Renal cortical epithelial cell (primary cell): ENCODE measurements at regions not wholly inside any gene's neighbourhood (a gene's known extent, or its start where the extent isn't known, plus 50 kb on each side); places are given as distances from the start of the nearest gene placed in this dataset.

Experiments
- DNase-seq: peaks from one replicate; pipeline ENCODE4 v3.0.0-alpha.2; 2011; ENCODE audit warnings: low read depth

DNA sequence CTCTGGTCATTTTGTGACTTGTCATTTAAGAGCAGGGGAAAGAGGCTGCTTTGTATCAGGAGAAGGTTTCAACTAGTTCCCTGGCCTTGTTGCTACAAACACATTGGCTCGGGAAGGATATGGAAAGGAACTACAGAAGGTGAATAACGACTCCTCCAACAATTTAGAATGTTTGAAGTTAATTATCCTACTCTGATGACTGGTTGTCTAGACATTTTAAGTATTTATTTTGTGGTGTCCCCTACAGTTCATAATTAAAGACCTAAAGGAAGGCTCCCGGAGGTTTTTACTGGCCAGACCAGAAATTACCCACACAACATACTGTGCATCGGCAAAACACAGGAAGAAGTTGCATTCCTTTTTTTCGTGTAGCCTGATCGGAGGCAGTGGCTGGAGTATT lies 515.8 kb upstream of the SALL1 start:
- peak; percentile 66 for DNase-seq

GRCh38 chr16:51666074-51666473 lies 515.0 kb upstream of the SALL1 start:
- peak; percentile 5 for DNase-seq

DNA sequence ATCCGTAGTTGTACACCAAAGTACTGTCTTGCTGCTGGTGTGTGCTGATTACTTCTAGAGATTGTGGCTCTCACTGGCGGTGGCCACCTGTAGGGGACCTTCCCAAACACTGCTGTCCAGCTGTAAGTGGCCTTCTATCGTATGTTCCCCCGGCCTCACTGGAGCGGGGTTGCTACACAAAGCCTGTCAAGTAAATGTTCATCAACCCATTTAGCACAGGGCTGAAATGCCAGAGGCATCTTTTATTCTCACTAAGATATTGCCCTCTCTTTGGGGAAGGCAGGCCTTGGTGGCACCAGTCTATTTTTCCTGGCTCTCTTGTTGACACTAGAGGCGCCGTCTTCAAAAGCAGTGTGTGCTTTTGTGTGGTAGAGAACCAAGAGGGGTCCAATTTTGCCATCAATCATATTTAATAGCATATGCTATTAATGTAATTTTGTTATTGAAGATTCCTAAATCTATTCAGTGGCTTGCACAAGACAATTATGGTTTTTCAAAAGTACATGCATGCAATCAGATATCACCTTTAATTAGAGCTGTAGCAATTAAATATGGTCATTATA lies 514.4 kb upstream of the SALL1 start:
- DNase-seq = no peak

DNA sequence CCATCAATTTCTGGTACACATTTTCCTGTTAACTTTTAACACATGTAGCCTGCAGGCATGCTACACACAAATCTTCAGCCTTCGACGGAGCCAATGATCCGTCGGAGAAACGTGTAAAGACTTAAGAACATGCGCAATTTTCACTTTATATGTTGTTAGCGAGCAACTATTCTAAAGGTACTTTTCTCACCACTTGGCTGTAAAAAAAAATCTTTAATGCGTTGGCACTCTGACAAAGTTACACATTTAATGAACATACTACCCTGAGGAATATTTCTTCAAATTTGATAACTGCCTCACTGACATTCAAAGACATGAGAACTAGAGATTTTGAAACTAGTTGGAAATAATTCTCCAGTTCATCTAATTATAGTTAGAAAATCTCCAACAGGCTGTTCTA lies 507.5 kb upstream of the SALL1 start:
- peak; percentile 25 for DNase-seq

- DNase-seq = no peak
Observed at GRCh38 chr16:51657848-51658247, 506.8 kb upstream of the SALL1 start.

DNA sequence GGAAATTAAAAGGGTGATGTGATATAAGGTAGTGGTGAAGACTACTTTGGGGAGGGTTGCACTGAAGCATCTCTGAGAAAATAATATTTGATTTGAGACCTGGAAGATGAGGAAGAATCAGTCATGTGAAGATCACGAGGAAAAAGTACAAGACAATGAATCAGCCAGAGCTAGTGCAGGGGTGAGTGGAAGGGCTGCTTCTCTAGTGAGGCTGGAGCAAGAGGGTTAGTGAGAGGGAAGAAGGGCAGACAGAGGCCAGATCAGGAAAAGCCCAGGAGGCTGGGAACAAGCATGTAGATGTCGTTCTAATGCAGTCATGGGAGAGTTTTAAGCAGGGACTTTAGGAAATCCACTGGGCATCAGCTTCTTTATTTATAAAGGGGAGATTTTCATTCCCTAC lies 504.2 kb upstream of the SALL1 start:
- DNase-seq = peak; percentile 33

GRCh38 chr16:51651061-51651466 lies 500.0 kb upstream of the SALL1 start:
- no peak for DNase-seq

DNA sequence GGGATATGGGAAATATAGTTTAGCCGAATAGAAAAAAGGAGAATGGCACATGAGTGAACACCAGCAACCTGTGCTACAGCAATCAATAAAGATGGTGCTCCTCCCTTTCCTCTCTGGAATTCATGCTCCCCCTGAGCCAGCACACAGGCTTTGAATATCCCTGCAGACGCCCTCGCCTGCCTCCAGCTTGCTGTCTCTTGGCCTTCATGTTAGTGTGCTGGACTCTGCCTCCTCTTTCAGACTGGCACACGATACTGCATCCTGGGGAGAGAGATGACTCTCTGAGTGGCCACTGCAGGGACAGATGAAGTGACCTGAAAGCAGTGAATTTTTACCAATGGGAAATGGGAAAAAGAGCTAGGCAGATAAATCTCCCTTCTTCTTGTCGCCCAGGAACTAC lies 498.6 kb upstream of the SALL1 start:
- no peak for DNase-seq

DNA sequence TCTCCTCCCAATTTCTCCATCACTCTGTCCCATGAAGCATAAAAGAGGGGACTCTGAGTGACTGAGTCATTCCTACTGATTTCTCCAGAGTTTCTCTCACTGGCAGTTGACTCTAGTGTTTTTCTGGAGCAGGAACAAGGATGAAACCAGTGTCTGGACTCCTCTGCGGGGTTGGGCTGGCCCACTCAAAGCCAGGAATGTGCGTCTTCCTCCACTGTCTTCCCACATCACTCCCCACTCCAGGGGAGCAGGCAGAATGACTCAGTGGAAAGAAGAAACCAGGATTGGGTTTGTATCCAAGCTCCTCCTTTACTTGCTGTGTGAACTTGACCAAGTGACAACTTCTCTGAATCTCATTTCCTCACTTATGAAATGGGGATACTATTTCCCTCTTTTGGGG lies 497.5 kb upstream of the SALL1 start:
- no peak for DNase-seq

- no peak for DNase-seq
Observed at GRCh38 chr16:51641191-51641765, 490.2 kb upstream of the SALL1 start.

DNA sequence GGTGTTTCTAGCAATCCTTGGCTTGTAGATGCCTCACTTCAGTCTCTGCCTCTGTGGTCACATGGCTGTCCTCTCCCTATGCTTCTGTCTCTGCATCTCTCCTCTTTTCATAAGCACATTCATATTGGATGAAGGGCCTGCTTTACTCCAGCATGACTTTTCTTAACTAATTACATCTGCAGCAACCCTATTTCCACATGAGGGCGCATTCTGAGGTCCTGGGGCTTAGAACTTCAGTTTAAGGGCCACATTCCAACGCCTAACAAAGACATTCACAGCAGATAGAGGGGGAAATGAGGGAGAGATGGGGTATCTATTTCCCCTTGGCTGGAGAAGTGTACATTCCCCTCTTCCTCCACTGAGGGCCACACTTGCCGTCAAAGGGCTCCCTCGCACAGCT lies 489.1 kb upstream of the SALL1 start:
- DNase-seq = no peak

DNA sequence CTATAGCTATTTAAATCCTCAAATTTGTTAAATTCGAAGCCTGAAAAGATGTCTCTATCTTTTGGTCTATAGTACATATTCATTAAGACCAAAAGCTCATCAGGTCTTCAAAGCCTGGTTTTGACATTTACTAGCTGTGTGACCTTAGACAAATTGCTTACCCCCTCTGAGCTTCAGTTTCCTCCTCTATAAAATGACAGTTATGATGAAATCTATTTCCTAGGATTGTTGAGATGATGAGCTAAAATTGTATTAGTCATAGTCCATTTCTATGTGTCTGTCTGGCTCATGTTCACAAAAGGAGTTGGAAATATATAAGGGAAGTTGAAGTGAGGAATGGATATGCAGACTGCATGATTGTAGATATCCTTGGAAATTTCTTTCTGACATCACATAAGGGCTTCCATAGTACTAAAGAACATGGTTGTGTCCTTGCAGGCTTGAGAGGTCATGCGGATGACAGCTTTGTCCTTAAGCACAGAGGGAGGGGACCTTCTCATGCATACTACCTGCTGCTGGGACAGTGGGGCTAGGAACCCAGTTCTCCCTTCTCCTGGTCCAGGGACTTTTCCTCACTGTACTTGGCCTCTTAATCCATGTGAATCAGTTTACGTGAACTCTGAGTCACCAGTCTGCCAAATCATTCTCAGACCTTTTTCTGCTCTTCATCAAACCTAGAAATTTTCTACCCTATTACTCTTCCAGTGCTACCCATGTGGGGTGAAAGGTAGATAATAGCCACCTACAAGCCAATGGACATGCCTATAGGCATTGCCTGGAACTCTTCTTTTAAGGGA lies 487.5 kb upstream of the SALL1 start:
- peak; percentile 51 for DNase-seq

- DNase-seq = peak; percentile 35
Observed at GRCh38 chr16:51637770-51638094, 486.7 kb upstream of the SALL1 start.

GRCh38 chr16:51636920-51637769 lies 486.1 kb upstream of the SALL1 start:
- DNase-seq = peak; percentile 67

GRCh38 chr16:51635181-51635580 lies 484.1 kb upstream of the SALL1 start:
- no peak for DNase-seq

- DNase-seq = no peak
Observed at GRCh38 chr16:51630076-51630475, 479.0 kb upstream of the SALL1 start.

GRCh38 chr16:51629576-51629975 lies 478.5 kb upstream of the SALL1 start:
- no peak for DNase-seq

DNA sequence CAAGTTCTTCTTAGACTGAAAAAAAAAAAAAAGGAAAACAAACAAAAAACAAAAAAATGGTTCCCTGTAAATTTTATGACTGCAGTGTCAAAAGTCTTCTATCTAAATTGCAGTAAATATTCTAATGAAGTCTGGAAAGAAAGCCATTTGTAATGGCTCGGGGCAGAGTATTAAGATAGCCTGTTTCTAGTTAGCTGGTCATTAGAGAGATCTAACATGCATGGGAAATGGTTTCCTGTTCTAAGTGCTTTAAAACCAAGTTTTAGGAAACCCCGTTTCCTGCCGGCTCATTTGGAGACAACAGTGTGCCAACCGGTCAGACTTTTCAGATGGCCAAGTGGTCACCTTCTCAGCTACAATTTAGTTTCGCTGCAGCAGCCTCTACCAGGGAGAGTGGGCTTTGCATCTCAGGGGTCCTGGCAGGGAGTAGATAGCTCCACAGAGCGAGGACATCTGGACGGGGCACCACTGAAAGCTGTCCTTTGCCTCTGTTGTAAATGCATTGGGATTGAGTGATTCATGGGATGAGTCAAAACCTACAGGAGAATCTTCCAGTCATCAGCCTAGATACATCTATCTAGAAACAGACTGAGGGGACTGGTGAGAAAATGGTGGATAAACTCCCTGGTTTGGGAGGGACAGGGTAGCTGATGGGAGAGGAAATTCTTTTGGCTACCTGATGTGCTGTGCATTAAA lies 473.2 kb upstream of the SALL1 start:
- no peak for DNase-seq

GRCh38 chr16:51621610-51622009 lies 470.5 kb upstream of the SALL1 start:
- DNase-seq = peak; percentile 18

DNA sequence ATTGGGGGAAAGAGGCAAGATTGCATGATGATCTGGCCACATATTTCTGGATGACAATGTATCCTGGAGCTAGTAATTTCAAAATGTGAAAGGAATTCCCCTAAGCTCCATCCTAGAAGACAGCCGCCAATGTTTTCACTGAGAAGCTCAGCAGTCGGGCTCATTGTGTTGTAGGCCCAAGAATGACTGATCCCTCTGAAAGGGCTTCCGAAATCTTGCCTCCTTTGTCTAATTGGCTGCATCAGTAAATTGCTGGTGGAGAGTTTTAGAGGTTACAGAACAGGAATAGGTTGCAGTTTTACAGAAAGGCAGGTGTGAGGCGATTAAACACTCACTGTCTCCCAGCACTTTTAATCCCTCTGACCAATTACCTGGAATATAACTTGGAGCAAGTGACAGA lies 464.1 kb upstream of the SALL1 start:
- no peak for DNase-seq

DNA sequence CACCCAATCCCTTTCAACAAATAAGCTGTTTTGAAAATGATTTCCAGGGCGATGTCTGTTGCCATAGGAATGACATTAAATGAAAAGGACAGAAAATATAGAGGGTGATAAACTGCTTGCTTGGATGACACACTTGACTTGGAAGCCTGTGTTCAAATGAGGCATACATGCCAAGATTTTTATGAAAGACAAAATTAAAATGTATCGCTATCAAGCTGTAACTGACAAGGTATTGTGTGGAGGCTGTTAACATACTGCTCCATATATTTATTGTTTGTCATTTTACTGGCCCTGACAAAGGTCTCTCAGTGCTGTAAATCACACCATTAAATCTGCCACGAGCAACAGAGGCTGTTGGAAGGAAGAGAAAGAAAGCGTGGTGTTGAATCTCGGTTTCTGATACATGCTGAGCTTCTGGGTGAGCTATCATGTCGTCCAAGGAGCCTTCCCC lies 456.2 kb upstream of the SALL1 start:
- no peak for DNase-seq

- no peak for DNase-seq
Observed at GRCh38 chr16:51596247-51596646, 445.2 kb upstream of the SALL1 start.
